ENCODE measurements at regions not wholly inside any gene's neighbourhood (a gene's known extent, or its start where the extent isn't known, plus 50 kb on each side); places are given as distances from the start of the nearest gene placed in this dataset.

- Histone ChIP-seq H3K27me3 (ENCODE audit: control insufficient read depth, insufficient read depth, low read length) (no peaks in the 10 kb centered on the region), H4K20me1 (ENCODE audit: insufficient read depth, low read length) (no peaks in the 10 kb centered on the region), H2AK9ac (replicated peaks; ENCODE audit: low read depth, low read length, poor library complexity) (no peak overlapping the region), H4K5ac (ENCODE audit: low read depth, low read length) (no peak overlapping the region), H2AK5ac (ENCODE audit: low read depth, low read length) (no peak overlapping the region), H3K56ac (ENCODE audit: extremely low read depth, insufficient read depth, low read length) (no peak overlapping the region), H3K4me1 (ENCODE audit: control insufficient read depth, insufficient read depth, low read length) (no peaks in the 10 kb centered on the region), H3K4ac (ENCODE audit: low read depth, low read length) (no peak overlapping the region), H4K8ac (ENCODE audit: low read depth in 2 of 2, low read length in 2 of 2) (no peak overlapping the region), H3K9me3 (ENCODE audit: control insufficient read depth, insufficient read depth, low read length) (no peaks in the 10 kb centered on the region), H3K27ac (ENCODE audit: insufficient read depth, low read length) (no peak overlapping the region), H2BK20ac (ENCODE audit: low read depth, low read length) (no peak overlapping the region), H2BK15ac (ENCODE audit: low read depth, low read length) (no peak overlapping the region), H3K9me1 (ENCODE audit: insufficient read depth, low read length) (no peaks in the 10 kb centered on the region), H4K91ac (ENCODE audit: insufficient read depth, low read depth, low read length) (no peak overlapping the region), H3K14ac (replicated peaks; ENCODE audit: low read depth, low read length) (no peak overlapping the region), H3K18ac (ENCODE audit: low read depth, low read length) (no peak overlapping the region), H3K79me1 (ENCODE audit: low read depth in 1 of 2, low read length in 2 of 2) (no peaks in the 10 kb centered on the region), H3K4me3 (ENCODE audit: insufficient read depth, low read depth, low read length) (no peak overlapping the region), H2AFZ (replicated peaks; ENCODE audit: low read length, poor library complexity) (no peak overlapping the region), H2BK5ac (ENCODE audit: low read depth, low read length, poor library complexity, severe bottlenecking) (no peak overlapping the region), H3K36me3 (ENCODE audit: control insufficient read depth, insufficient read depth, low read length) (no peaks in the 10 kb centered on the region), H2BK120ac (ENCODE audit: low read depth, low read length) (no peak overlapping the region), H3K4me2 (ENCODE audit: low read depth, low read length) (no peak overlapping the region), H3K23ac (ENCODE audit: low read depth, low read length) (no peak overlapping the region), H3K9ac (ENCODE audit: low read depth, low read length) (no peak overlapping the region)
- CTCF ChIA-PET = interaction anchor here (0.7 kb wide), 1 partner anchor 877 kb away, joined by 3 read pairs; no protein-coding TSS in a partner anchor
- ATAC-seq (ENCODE audit: low read depth) = no peak
- dilution Hi-C loops (cut with HindIII; ENCODE audit: low sequenced_read_pairs, unreplicated experiment) (no loop called here), intact Hi-C loops (cut with micrococcal nuclease) (no loop called here), in situ Hi-C loops (cut with MboI; ENCODE audit: low sequenced_read_pairs) (no loop called here)
- POLR2A ChIA-PET (ENCODE audit: unreplicated experiment) = no interaction called here
- whole genome bisulfite sequencing, 2 experiments (ENCODE audit: extremely low coverage in 2 of 2, insufficient read length in 1 of 2) = no CpG with 5 or more reads among the region's 2 CpGs
- DNase-seq = no peak
- no peak for TF ChIP-seq ELK1 (IDR thresholded peaks at IDR 0.05; ENCODE audit: borderline replicate concordance, low read depth, low read length)
- TF ChIP-seq CHD1 (IDR thresholded peaks at IDR 0.05; ENCODE audit: low read depth, low read length) = no peak
- no peak for TF ChIP-seq RFX5 (IDR thresholded peaks at IDR 0.05; ENCODE audit: low read depth, low read length)
- TF ChIP-seq USF2 (IDR thresholded peaks at IDR 0.05; ENCODE audit: low read depth, low read length) = no peak
- TF ChIP-seq FOS (IDR thresholded peaks at IDR 0.05; ENCODE audit: low read depth, low read length) = no peak
- no peak for TF ChIP-seq MAFK (IDR thresholded peaks at IDR 0.05; ENCODE audit: low read depth, low read length)
- no peak for TF ChIP-seq RCOR1 (IDR thresholded peaks at IDR 0.05; ENCODE audit: insufficient replicate concordance, low read length)
- no peak for TF ChIP-seq BHLHE40 (IDR thresholded peaks at IDR 0.05; ENCODE audit: low read depth, low read length)
- TF ChIP-seq RAD21 (IDR thresholded peaks at IDR 0.05; ENCODE audit: low read length) = no peak
- TF ChIP-seq NFE2L2 (IDR thresholded peaks at IDR 0.05; ENCODE audit: low read depth, low read length) = no peak
- TF ChIP-seq MXI1 (IDR thresholded peaks at IDR 0.05; ENCODE audit: borderline replicate concordance, low read depth, low read length) = no peak
- no peak for TF ChIP-seq MAZ (IDR thresholded peaks at IDR 0.05; ENCODE audit: borderline replicate concordance, low read depth, low read length)
- TF ChIP-seq CEBPB (IDR thresholded peaks at IDR 0.05; ENCODE audit: low read depth, low read length) = no peak
- no peak for TF ChIP-seq CTCF (conservative IDR thresholded peaks at IDR 0.05; ENCODE audit: low read depth, low read length)
- TF ChIP-seq POLR2A (IDR thresholded peaks at IDR 0.05; ENCODE audit: low read depth, low read length) = no peak
- no peak for TF ChIP-seq SMC3 (IDR thresholded peaks at IDR 0.05; ENCODE audit: low read depth, low read length)
- no TSS peak for BruUV-seq (replicated peaks)
Measured at GRCh38 chr3:30154853-30155252, 451.5 kb upstream of the TGFBR2 start.

Data from IMR-90 (cell line).